Suprapubic skin (tissue), 4 donors: ENCODE measurements at regions not wholly inside any gene's neighbourhood (a gene's known extent, or its start where the extent isn't known, plus 50 kb on each side); places are given as distances from the start of the nearest gene placed in this dataset.

Experiments used
- CTCF ChIP-seq, 2 donors: fragments of 200-600 bp in 1 of 2; fragments of 450-650 bp in 1 of 2; sonication (generic) in 1 of 2; IDR thresholded peaks; one replicate each; pipeline ENCODE4 v1.5.1; 2016 to 2019; ENCODE audit warnings: antibody characterized with exemption in 2 of 2, mild to moderate bottlenecking in 1 of 2, moderate library complexity in 1 of 2
- EP300 ChIP-seq: sonication (generic); formaldehyde crosslinking; IDR thresholded peaks from one replicate; pipeline ENCODE4 v1.6.1; 2017; ENCODE audit warnings: antibody characterized with exemption
- POLR2A ChIP-seq, 2 donors: fragments of 450-650 bp; IDR thresholded peaks; one replicate each; pipeline ENCODE4 v1.6.1; 2017; ENCODE audit warnings: antibody characterized with exemption in 2 of 2, mild to moderate bottlenecking in 2 of 2, moderate library complexity in 2 of 2
- POLR2AphosphoS5 ChIP-seq, 3 donors: sonication (generic); formaldehyde crosslinking; IDR thresholded peaks; one replicate each; pipeline ENCODE4 v1.6.1; 2017; ENCODE audit warnings: antibody characterized with exemption in 3 of 3

- TF ChIP-seq CTCF (IDR thresholded peaks at IDR 0.05) (no peak), POLR2A (IDR thresholded peaks at IDR 0.05) (no peak), EP300 (no peak), POLR2AphosphoS5 (IDR thresholded peaks at IDR 0.05) (no peak)
Observed at GRCh38 chr18:6652098-6652497, 77.4 kb upstream of the ARHGAP28 start.
